ENCODE measurements at regions not wholly inside any gene's neighbourhood (a gene's known extent, or its start where the extent isn't known, plus 50 kb on each side); places are given as distances from the start of the nearest gene placed in this dataset.

- TF ChIP-seq CTCF (IDR thresholded peaks at IDR 0.05) (no peak), POLR2A (IDR thresholded peaks at IDR 0.05) (no peak)
Measured at GRCh38 chr3:144480416-144480919, 508.8 kb downstream of the DIPK2A start.

Measured in lower leg skin (tissue), 3 donors.